ENCODE measurements at regions not wholly inside any gene's neighbourhood (a gene's known extent, or its start where the extent isn't known, plus 50 kb on each side); places are given as distances from the start of the nearest gene placed in this dataset.
"Not testable (repeated sequence)": the region's sequence is repeated elsewhere in the genome, so short reads cannot be mapped to it uniquely, and the experiment has no call there.

- not testable (repeated sequence) for TF ChIP-seq CTCF, POLR2A (IDR thresholded peaks at IDR 0.05)
Measured at GRCh38 chr17:71599583-71599982, 521.2 kb upstream of the SOX9 start.

Measured in uterus (tissue), 2 donors.